Nephron (organoid): ENCODE measurements at regions not wholly inside any gene's neighbourhood (a gene's known extent, or its start where the extent isn't known, plus 50 kb on each side); places are given as distances from the start of the nearest gene placed in this dataset.
"Not testable (repeated sequence)": the region's sequence is repeated elsewhere in the genome, so short reads cannot be mapped to it uniquely, and the experiment has no call there.

ENCODE experiments used
- H3K27ac Mint-ChIP-seq, 3 experiments: 2 replicates each; pipeline ENCODE4 v1.8.0; 2020; ENCODE audit warnings: mixed read lengths in 3 of 3, mild to moderate bottlenecking in 2 of 3, moderate library complexity in 1 of 3
- H3K27me3 Mint-ChIP-seq: 2 replicates; pipeline ENCODE4 v1.8.0; 2021; ENCODE audit warnings: low read depth, mild to moderate bottlenecking, moderate library complexity, mixed read lengths
- H3K36me3 Mint-ChIP-seq: 2 replicates; pipeline ENCODE4 v1.8.0; 2020; ENCODE audit warnings: low read depth, mixed read lengths
- H3K4me1 Mint-ChIP-seq: 2 replicates; pipeline ENCODE4 v1.8.0; 2020; ENCODE audit warnings: mixed read lengths
- H3K4me3 Mint-ChIP-seq, 3 experiments: 2 replicates each; pipeline ENCODE4 v1.8.0; 2020; ENCODE audit warnings: mild to moderate bottlenecking in 3 of 3, mixed read lengths in 3 of 3, moderate library complexity in 2 of 3
- H3K9me3 Mint-ChIP-seq: 2 replicates; pipeline ENCODE4 v1.8.0; 2020; ENCODE audit warnings: mixed read lengths
- CTCF ChIP-seq, 3 experiments: fragments of 200-600 bp; sonication (generic); IDR thresholded peaks; one replicate each; pipeline ENCODE4 v1.5.0; 2021; ENCODE audit warnings: antibody characterized with exemption in 3 of 3; ENCODE audit not compliant: unreplicated experiment in 3 of 3

- no peaks in the 10 kb centered on the region for H3K9me3 Mint-ChIP-seq
- H3K27ac Mint-ChIP-seq, result peak overlapping the region; percentile 68 to 95 (median 80)
- peak overlapping the region in 2 of 3 experiments; percentile 5 to 6 for H3K4me3 Mint-ChIP-seq
- H3K36me3 Mint-ChIP-seq, result no peaks in the 10 kb centered on the region
- TF ChIP-seq CTCF (IDR thresholded peaks at IDR 0.05; ENCODE audit: unreplicated experiment in 3 of 3), result no peak
- peaks cover 41% of the 10 kb centered on the region for H3K4me1 Mint-ChIP-seq
- H3K27me3 Mint-ChIP-seq, result peaks cover 5% of the 10 kb centered on the region
Observed at GRCh38 chr9:129552064-129552463, 68.8 kb downstream of the C9orf50 start.

DNA sequence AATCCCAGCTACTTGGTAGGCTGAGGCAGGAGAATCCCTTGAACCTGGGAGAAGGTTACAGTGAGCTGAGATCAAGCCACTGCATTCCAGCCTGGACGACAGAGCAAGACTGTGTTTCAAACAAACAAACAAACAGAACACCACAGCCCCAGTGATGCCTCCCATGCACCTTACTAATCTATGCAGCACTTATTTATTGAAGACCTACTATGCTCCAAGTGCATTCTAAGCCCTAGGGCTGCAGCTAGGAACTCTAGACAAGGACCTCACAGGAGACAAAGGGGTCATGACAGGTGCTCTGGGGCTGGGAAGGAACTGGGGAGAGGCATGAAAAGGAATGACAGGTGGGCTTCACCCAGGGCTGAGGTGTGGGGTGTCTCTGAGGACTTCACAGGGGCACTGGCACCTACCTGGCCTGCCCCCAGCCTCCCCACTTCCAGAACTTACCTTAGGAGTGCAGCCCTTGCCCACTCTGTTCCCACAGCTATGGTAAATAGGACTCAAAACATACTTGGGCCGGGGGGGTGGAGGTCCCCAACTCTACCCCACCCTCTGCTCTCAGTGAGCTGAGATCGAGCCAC, 69.4 kb downstream of the C9orf50 start:
- H3K4me1 Mint-ChIP-seq, result peaks cover 35% of the 10 kb centered on the region
- no peaks in the 10 kb centered on the region for H3K36me3 Mint-ChIP-seq
- H3K9me3 Mint-ChIP-seq, result no peaks in the 10 kb centered on the region
- no peak for TF ChIP-seq CTCF (IDR thresholded peaks at IDR 0.05; ENCODE audit: unreplicated experiment in 3 of 3)
- peaks cover 5% of the 10 kb centered on the region for H3K27me3 Mint-ChIP-seq
- H3K4me3 Mint-ChIP-seq, result peak overlapping the region; percentile 41 to 91 (median 81)
- H3K27ac Mint-ChIP-seq, result peak overlapping the region; percentile 80 to 95 (median 92)

DNA sequence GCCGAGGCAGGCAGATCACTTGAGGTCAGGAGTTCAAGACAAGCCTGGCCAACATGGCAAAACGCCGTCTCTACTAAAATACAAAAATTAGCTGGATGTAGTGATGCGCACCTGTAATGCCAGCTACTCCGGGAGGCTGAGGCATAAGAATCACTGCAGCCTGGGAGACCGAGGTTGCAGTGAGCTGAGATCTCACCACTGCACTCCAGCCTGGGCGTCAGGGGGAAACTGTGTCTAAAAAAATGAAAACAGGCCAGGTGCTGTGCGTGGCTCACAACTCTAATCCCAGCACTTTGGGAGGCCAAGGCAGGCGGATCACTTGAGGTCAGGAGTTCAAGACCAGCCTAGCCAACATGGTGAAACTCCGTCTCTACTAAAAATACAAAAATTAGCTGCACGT, 69.9 kb downstream of the C9orf50 start:
- H3K27ac Mint-ChIP-seq, result peak overlapping the region; percentile 80 to 95 (median 92)
- not testable (repeated sequence) for H3K36me3 Mint-ChIP-seq, H3K9me3 Mint-ChIP-seq, H3K27me3 Mint-ChIP-seq
- peak overlapping the region; percentile 81 to 91 (median 89) for H3K4me3 Mint-ChIP-seq
- peaks cover 30% of the 10 kb centered on the region for H3K4me1 Mint-ChIP-seq

DNA sequence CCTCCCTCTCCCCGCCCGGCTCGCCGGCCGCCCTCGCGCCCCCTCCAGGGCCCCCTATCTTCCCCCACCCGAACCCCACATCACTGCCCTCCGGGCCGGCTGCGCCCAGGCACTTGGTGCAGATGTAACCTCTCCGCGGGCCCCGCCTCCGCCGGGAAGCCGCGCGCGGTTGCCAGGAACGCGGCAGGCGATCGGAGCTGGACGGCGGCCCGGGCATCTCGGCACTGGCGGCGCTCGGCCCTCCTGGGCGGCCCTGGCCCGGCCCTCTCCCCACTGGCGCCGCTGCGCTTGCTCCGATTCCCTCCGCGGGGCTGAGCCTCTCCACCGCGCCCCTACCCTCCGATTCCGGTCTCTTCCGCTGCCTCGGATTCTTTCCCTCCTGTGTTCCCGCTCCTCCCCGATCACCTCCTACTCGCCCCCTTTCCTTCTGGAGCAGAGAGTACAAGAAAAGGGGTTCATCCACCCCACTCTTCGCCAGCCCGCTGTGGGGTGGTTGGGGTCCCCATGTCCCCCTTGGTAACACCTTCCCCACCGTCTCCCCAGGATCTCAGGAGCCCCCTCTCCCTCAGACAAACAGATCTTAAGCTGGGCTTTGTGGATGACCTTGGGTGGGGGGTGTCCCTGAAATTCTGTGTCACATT, 70.6 kb downstream of the C9orf50 start:
- peak overlapping the region; percentile 80 to 95 (median 92) for H3K27ac Mint-ChIP-seq
- peaks cover 24% of the 10 kb centered on the region for H3K4me1 Mint-ChIP-seq
- H3K9me3 Mint-ChIP-seq, result no peaks in the 10 kb centered on the region
- H3K27me3 Mint-ChIP-seq, result peaks cover 5% of the 10 kb centered on the region
- peak overlapping the region; percentile 81 to 91 (median 89) for H3K4me3 Mint-ChIP-seq
- no peaks in the 10 kb centered on the region for H3K36me3 Mint-ChIP-seq
- no peak for TF ChIP-seq CTCF (IDR thresholded peaks at IDR 0.05; ENCODE audit: unreplicated experiment in 3 of 3)

DNA sequence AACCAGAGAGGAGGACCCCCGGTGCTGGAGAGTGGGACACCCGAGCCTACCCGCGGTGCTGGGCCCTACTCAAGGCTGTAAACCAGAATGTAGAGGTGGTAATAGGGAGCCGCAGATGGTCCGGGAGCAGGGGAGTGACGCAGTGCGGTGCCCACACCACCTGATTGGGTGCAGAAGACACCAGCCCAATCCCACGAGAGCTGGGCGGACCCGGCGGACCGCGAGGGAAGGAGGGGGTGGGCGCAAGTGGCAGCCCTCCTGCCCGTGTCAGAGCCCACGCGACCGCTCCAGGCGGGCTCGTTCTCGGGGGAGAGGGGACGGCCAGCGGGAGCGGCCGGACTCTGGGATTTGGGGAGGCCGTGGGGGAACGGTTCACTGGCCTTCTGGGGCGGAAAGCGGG, 71.2 kb downstream of the C9orf50 start:
- Mint-ChIP-seq H3K9me3 (no peaks in the 10 kb centered on the region), H3K4me3 (peak overlapping the region; percentile 89 to 92 (median 92)), H3K27me3 (peaks cover 8% of the 10 kb centered on the region), H3K36me3 (no peaks in the 10 kb centered on the region), H3K27ac (peak overlapping the region; percentile 96 to 98 (median 97)), H3K4me1 (peaks cover 29% of the 10 kb centered on the region)
- no peak for TF ChIP-seq CTCF (IDR thresholded peaks at IDR 0.05; ENCODE audit: unreplicated experiment in 3 of 3)

GRCh38 chr9:129549139-129549538, 71.8 kb downstream of the C9orf50 start:
- no peak for TF ChIP-seq CTCF (IDR thresholded peaks at IDR 0.05; ENCODE audit: unreplicated experiment in 3 of 3)
- no peaks in the 10 kb centered on the region for H3K9me3 Mint-ChIP-seq
- peak overlapping the region; percentile 89 to 92 (median 92) for H3K4me3 Mint-ChIP-seq
- peaks cover 29% of the 10 kb centered on the region for H3K4me1 Mint-ChIP-seq
- peak overlapping the region; percentile 96 to 98 (median 97) for H3K27ac Mint-ChIP-seq
- H3K36me3 Mint-ChIP-seq, result no peaks in the 10 kb centered on the region
- peaks cover 8% of the 10 kb centered on the region for H3K27me3 Mint-ChIP-seq
